HG03342 (cell line): ENCODE measurements at regions not wholly inside any gene's neighbourhood (a gene's known extent, or its start where the extent isn't known, plus 50 kb on each side); places are given as distances from the start of the nearest gene placed in this dataset.

Experiments
- ATAC-seq: cut with Tn5 transposase; IDR thresholded peaks from one replicate; pipeline ENCODE4 v1.9.1; 2021; ENCODE audit warnings: mild to moderate bottlenecking, moderate library complexity; ENCODE audit not compliant: unreplicated experiment

- ATAC-seq = no peak
These were observed 128.4 kb upstream of the CAMK1G start for GRCh38 chr1:209455145-209455544.

- ATAC-seq = no peak
These were observed 127.7 kb upstream of the CAMK1G start for GRCh38 chr1:209455661-209456358.

- ATAC-seq = no peak
These were observed 126.6 kb upstream of the CAMK1G start for GRCh38 chr1:209456878-209457277.

GRCh38 chr1:209457401-209458125 is 126.0 kb upstream of the CAMK1G start:
- ATAC-seq = no peak

- no peak for ATAC-seq
These were observed 124.6 kb upstream of the CAMK1G start for GRCh38 chr1:209458921-209459320.

GRCh38 chr1:209461168-209461567 is 122.3 kb upstream of the CAMK1G start:
- no peak for ATAC-seq

GRCh38 chr1:209462433-209462832 is 121.1 kb upstream of the CAMK1G start:
- ATAC-seq = no peak

GRCh38 chr1:209463441-209463840 is 120.1 kb upstream of the CAMK1G start:
- no peak for ATAC-seq

- no peak for ATAC-seq
These were observed 110.5 kb upstream of the CAMK1G start for GRCh38 chr1:209473025-209473424.

GRCh38 chr1:209480345-209480744 is 103.2 kb upstream of the CAMK1G start:
- no peak for ATAC-seq

- ATAC-seq = no peak
These were observed 99.8 kb upstream of the CAMK1G start for GRCh38 chr1:209483691-209484090.

GRCh38 chr1:209484429-209484828 is 99.1 kb upstream of the CAMK1G start:
- no peak for ATAC-seq

- no peak for ATAC-seq
These were observed 98.3 kb upstream of the CAMK1G start for GRCh38 chr1:209485167-209485566.

GRCh38 chr1:209485751-209486150 is 97.8 kb upstream of the CAMK1G start:
- no peak for ATAC-seq

GRCh38 chr1:209486861-209487593 is 96.5 kb upstream of the CAMK1G start:
- ATAC-seq = no peak

GRCh38 chr1:209490013-209490412 is 93.5 kb upstream of the CAMK1G start:
- ATAC-seq = no peak

GRCh38 chr1:209491031-209491430 is 92.5 kb upstream of the CAMK1G start:
- no peak for ATAC-seq

GRCh38 chr1:209491496-209491895 is 92.0 kb upstream of the CAMK1G start:
- no peak for ATAC-seq

GRCh38 chr1:209491897-209492296 is 91.6 kb upstream of the CAMK1G start:
- ATAC-seq = no peak

GRCh38 chr1:209493559-209493958 is 90.0 kb upstream of the CAMK1G start:
- no peak for ATAC-seq

GRCh38 chr1:209497729-209498128 is 85.8 kb upstream of the CAMK1G start:
- ATAC-seq = no peak

GRCh38 chr1:209500993-209501392 is 82.5 kb upstream of the CAMK1G start:
- ATAC-seq = no peak
